Testis (tissue), 2 donors: ENCODE measurements at regions not wholly inside any gene's neighbourhood (a gene's known extent, or its start where the extent isn't known, plus 50 kb on each side); places are given as distances from the start of the nearest gene placed in this dataset.

Experiments
- DNase-seq: peaks from one replicate; pipeline ENCODE4 v3.0.0-alpha.2; 2019
- H3K27ac ChIP-seq, 2 donors: fragments of 200-600 bp; sonication (generic); one replicate each; pipeline ENCODE4 v1.5.1; 2019
- H3K27me3 ChIP-seq: fragments of 200-600 bp; sonication (generic); one replicate; pipeline ENCODE4 v1.5.1; 2019
- H3K36me3 ChIP-seq: fragments of 200-600 bp; sonication (generic); one replicate; pipeline ENCODE4 v1.5.1; 2017; ENCODE audit warnings: low read depth; ENCODE audit errors: missing control alignments
- H3K4me1 ChIP-seq: fragments of 200-600 bp; sonication (generic); one replicate; pipeline ENCODE4 v1.5.1; 2019
- H3K4me3 ChIP-seq, 2 donors: fragments of 200-600 bp; sonication (generic); one replicate each; pipeline ENCODE4 v1.5.1; 2017 to 2019
- H3K9me3 ChIP-seq: fragments of 200-600 bp; sonication (generic); one replicate; pipeline ENCODE4 v1.5.1; 2017
- POLR2A ChIP-seq: fragments of 450-650 bp; IDR thresholded peaks from one replicate; pipeline ENCODE4 v1.6.1; 2017; ENCODE audit warnings: antibody characterized with exemption, mild to moderate bottlenecking, moderate library complexity
- WGBS, 2 donors: methylation state at CpG; one replicate each; pipeline ENCODE4 v1.1.5; 2018; 5-methylcytosine and 5-hydroxymethylcytosine counted together
- intact Hi-C: fragments of 100-400 bp; cut with DNase I; formaldehyde crosslinking; loops from one replicate; pipeline ENCODE4 v1.15.1; 2023; ENCODE audit warnings: low total_unique reads
- TF ChIP-seq, protein P1 (sequence below), 3 experiments: fragments of 450-650 bp in 2 of 3; fragments of 200-600 bp in 1 of 3; sonication (generic) in 1 of 3; IDR thresholded peaks; one replicate each; pipeline ENCODE4 v1.5.1; 2016 to 2019; ENCODE audit warnings: antibody characterized with exemption in 3 of 3, mild to moderate bottlenecking in 2 of 3, moderate library complexity in 1 of 3

- no peak overlapping the region for H3K4me3 ChIP-seq
- DNase-seq: no peak
- WGBS, 2 donors: 85 to 86% methylated on average over 7 of the region's 7 CpGs
Observed at GRCh38 chr13:28550721-28551497, 56.0 kb upstream of the FLT1 start.

GRCh38 chr13:28550091-28550490 lies 55.2 kb upstream of the FLT1 start:
- no peak for DNase-seq
- Histone ChIP-seq H3K4me3 (no peak overlapping the region), H3K27ac (no peak overlapping the region), H3K9me3 (no peaks in the 10 kb centered on the region), H3K27me3 (no peaks in the 10 kb centered on the region), H3K4me1 (no peaks in the 10 kb centered on the region), H3K36me3 (no peaks in the 10 kb centered on the region)
- intact Hi-C loops: no loop called here
- 76 to 91% methylated on average over 3 of the region's 3 CpGs for WGBS, 2 donors
- TF ChIP-seq, protein P1, sequence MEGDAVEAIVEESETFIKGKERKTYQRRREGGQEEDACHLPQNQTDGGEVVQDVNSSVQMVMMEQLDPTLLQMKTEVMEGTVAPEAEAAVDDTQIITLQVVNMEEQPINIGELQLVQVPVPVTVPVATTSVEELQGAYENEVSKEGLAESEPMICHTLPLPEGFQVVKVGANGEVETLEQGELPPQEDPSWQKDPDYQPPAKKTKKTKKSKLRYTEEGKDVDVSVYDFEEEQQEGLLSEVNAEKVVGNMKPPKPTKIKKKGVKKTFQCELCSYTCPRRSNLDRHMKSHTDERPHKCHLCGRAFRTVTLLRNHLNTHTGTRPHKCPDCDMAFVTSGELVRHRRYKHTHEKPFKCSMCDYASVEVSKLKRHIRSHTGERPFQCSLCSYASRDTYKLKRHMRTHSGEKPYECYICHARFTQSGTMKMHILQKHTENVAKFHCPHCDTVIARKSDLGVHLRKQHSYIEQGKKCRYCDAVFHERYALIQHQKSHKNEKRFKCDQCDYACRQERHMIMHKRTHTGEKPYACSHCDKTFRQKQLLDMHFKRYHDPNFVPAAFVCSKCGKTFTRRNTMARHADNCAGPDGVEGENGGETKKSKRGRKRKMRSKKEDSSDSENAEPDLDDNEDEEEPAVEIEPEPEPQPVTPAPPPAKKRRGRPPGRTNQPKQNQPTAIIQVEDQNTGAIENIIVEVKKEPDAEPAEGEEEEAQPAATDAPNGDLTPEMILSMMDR (IDR thresholded peaks at IDR 0.05): no peak
- no peak for TF ChIP-seq POLR2A

More at GRCh38 chr13:28550721-28551497, 56.0 kb upstream of the FLT1 start:
- H3K4me1 ChIP-seq: no peaks in the 10 kb centered on the region
- no peaks in the 10 kb centered on the region for H3K9me3 ChIP-seq
- no peak overlapping the region for H3K27ac ChIP-seq
- no peaks in the 10 kb centered on the region for H3K27me3 ChIP-seq
- intact Hi-C loops: no loop called here
- H3K36me3 ChIP-seq: no peaks in the 10 kb centered on the region
- TF ChIP-seq POLR2A: no peak
- TF ChIP-seq, protein P1 (IDR thresholded peaks at IDR 0.05): no peak

DNA sequence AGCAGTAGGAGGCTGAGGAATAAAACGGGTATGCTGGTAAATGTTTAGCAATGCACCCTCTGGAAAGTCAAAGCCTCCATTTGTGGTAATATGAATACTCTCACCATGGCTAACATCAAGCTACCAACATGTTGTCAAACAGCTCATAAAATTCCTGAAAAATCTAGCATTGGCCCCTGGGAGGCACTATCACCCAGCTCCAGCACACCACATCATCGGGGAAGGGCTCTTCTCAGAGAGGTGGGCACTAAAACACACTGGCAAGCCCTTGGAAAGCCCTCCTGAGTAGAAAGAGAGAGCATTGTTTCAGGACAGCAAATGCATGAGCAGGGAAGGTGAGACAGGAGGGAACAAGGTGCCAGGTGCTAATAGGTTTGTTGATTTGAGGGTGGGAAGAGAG lies 53.9 kb upstream of the FLT1 start:
- no peaks in the 10 kb centered on the region for H3K9me3 ChIP-seq

GRCh38 chr13:28548468-28548867 lies 53.5 kb upstream of the FLT1 start:
- H3K4me3 ChIP-seq: no peak overlapping the region
- TF ChIP-seq, protein P1 (IDR thresholded peaks at IDR 0.05): no peak
- TF ChIP-seq POLR2A: no peak
- WGBS, 2 donors: 85 to 89% methylated on average over 4 of the region's 4 CpGs
- DNase-seq: no peak
- H3K27me3 ChIP-seq: no peaks in the 10 kb centered on the region
- no peaks in the 10 kb centered on the region for H3K4me1 ChIP-seq
- no peak overlapping the region for H3K27ac ChIP-seq
- H3K9me3 ChIP-seq: no peaks in the 10 kb centered on the region
- H3K36me3 ChIP-seq: no peaks in the 10 kb centered on the region
- intact Hi-C loops: no loop called here

More for the DNA sequence above, 53.9 kb upstream of the FLT1 start:
- DNase-seq: no peak
- intact Hi-C loops: no loop called here
- Histone ChIP-seq H3K27ac (no peak overlapping the region), H3K4me1 (no peaks in the 10 kb centered on the region), H3K36me3 (no peaks in the 10 kb centered on the region), H3K27me3 (no peaks in the 10 kb centered on the region), H3K4me3 (no peak overlapping the region)
- no peak for TF ChIP-seq POLR2A
- TF ChIP-seq, protein P1 (IDR thresholded peaks at IDR 0.05): no peak
- 60 to 85% methylated on average over 2 of the region's 2 CpGs for WGBS, 2 donors
